ENCODE measurements at regions not wholly inside any gene's neighbourhood (a gene's known extent, or its start where the extent isn't known, plus 50 kb on each side); places are given as distances from the start of the nearest gene placed in this dataset.

DNA sequence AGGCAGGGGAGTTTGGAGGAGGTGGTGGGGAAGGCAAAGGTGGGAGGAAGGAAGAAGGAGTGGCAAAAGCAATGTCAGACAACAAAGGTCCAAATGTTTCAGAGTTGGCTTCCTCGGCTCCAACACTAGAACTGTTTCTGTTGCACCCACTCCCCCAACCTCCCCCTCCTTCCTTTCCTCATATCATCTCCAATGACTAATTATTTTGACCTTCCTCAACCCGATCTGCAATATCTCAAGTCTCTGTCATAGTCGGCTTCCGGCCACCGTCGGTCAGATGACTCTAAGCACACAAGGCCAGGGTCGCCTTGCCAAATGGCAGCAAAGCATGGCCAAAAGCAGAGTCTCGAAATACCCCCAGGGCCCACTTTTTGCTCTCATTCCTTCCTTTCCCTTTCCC, 637.0 kb upstream of the TBX3 start:
- TF ChIP-seq, protein P1, sequence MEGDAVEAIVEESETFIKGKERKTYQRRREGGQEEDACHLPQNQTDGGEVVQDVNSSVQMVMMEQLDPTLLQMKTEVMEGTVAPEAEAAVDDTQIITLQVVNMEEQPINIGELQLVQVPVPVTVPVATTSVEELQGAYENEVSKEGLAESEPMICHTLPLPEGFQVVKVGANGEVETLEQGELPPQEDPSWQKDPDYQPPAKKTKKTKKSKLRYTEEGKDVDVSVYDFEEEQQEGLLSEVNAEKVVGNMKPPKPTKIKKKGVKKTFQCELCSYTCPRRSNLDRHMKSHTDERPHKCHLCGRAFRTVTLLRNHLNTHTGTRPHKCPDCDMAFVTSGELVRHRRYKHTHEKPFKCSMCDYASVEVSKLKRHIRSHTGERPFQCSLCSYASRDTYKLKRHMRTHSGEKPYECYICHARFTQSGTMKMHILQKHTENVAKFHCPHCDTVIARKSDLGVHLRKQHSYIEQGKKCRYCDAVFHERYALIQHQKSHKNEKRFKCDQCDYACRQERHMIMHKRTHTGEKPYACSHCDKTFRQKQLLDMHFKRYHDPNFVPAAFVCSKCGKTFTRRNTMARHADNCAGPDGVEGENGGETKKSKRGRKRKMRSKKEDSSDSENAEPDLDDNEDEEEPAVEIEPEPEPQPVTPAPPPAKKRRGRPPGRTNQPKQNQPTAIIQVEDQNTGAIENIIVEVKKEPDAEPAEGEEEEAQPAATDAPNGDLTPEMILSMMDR (IDR thresholded peaks at IDR 0.05): no peak
- TF ChIP-seq POLR2A (IDR thresholded peaks at IDR 0.05): no peak

Data from thyroid gland (tissue), 4 donors.